ENCODE measurements at regions not wholly inside any gene's neighbourhood (a gene's known extent, or its start where the extent isn't known, plus 50 kb on each side); places are given as distances from the start of the nearest gene placed in this dataset.

GRCh38 chr11:80065086-80065485 lies 624.3 kb upstream of the TENM4 start:
- 91% methylated on average over 3 of the region's 3 CpGs for WGBS
- Histone ChIP-seq H3K4me2 (ENCODE audit: low read length, poor library complexity, severe bottlenecking) (no peak overlapping the region), H3K14ac (ENCODE audit: low read length in 2 of 2) (no peak overlapping the region)

DNA sequence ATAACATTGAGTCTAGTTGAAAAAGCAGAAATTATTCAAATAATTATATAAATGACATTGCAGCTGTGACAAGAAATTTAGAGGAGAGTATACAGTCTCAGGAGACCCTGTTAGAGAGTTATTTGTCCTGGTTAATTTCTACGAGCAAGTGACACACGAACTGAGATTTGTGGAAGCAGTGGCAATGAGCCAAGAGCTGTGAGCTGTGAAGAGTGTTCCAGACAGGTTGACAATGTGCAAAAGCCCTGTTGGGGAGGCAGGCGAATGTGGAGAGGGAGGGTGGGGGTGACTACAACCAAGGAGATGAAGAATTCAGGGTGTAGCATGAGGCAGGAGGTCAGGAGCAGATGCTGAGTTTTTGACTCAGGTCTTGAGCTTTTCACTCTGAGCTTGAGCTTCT lies 620.2 kb upstream of the TENM4 start:
- Histone ChIP-seq H3K4me1 (ENCODE audit: control insufficient read depth, insufficient read depth, low read depth, low read length) (no peaks in the 10 kb centered on the region), H2BK15ac (ENCODE audit: low read depth, poor library complexity, severe bottlenecking) (no peak overlapping the region), H2BK12ac (ENCODE audit: low read length in 2 of 2) (no peak overlapping the region), H3K79me1 (replicated peaks; ENCODE audit: low read length, poor library complexity, severe bottlenecking) (no peaks in the 10 kb centered on the region), H3K27ac (ENCODE audit: low read length, poor library complexity, severe bottlenecking) (no peak overlapping the region), H3K4me3 (ENCODE audit: insufficient read depth in 1 of 2, low read depth in 1 of 2, low read length in 2 of 2) (no peak overlapping the region), H3K14ac (ENCODE audit: low read length in 2 of 2) (no peak overlapping the region), H2BK120ac (ENCODE audit: low read depth, low read length) (no peak overlapping the region), H3K27me3 (ENCODE audit: control insufficient read depth in 1 of 2, insufficient read depth in 1 of 2, low read length in 2 of 2) (no peaks in the 10 kb centered on the region), H3K18ac (ENCODE audit: low read depth in 1 of 2, low read length in 2 of 2) (no peak overlapping the region), H4K8ac (ENCODE audit: low read length) (no peak overlapping the region), H3K9ac (ENCODE audit: low read length) (no peak overlapping the region), H3K36me3 (ENCODE audit: control insufficient read depth in 1 of 2, insufficient read depth in 2 of 2, low read depth in 1 of 2, low read length in 2 of 2) (no peaks in the 10 kb centered on the region), H4K91ac (ENCODE audit: low read length) (no peak overlapping the region), H3K4ac (ENCODE audit: low read depth in 1 of 2, low read length in 2 of 2) (no peak overlapping the region), H3K9me3 (ENCODE audit: control insufficient read depth, low read length) (no peaks in the 10 kb centered on the region), H3K23ac (ENCODE audit: low read length in 2 of 2) (no peak overlapping the region), H2AFZ (ENCODE audit: low read depth, low read length) (no peak overlapping the region), H2BK5ac (ENCODE audit: low read depth, low read length, poor library complexity, severe bottlenecking) (no peak overlapping the region), H2AK5ac (ENCODE audit: low read length, severe bottlenecking) (no peak overlapping the region), H3K4me2 (ENCODE audit: low read length, poor library complexity, severe bottlenecking) (no peak overlapping the region)
- DNase-seq = no peak
- 67% methylated on average over 3 of the region's 3 CpGs for WGBS

More at GRCh38 chr11:80065086-80065485, 624.3 kb upstream of the TENM4 start:
- Histone ChIP-seq H2BK12ac (ENCODE audit: low read length in 2 of 2) (no peak overlapping the region), H3K9ac (ENCODE audit: low read length) (no peak overlapping the region), H3K79me1 (replicated peaks; ENCODE audit: low read length, poor library complexity, severe bottlenecking) (no peaks in the 10 kb centered on the region), H3K27ac (ENCODE audit: low read length, poor library complexity, severe bottlenecking) (no peak overlapping the region), H3K4me3 (ENCODE audit: insufficient read depth in 1 of 2, low read depth in 1 of 2, low read length in 2 of 2) (no peak overlapping the region), H2AFZ (ENCODE audit: low read depth, low read length) (no peak overlapping the region), H4K8ac (ENCODE audit: low read length) (no peak overlapping the region), H3K9me3 (ENCODE audit: control insufficient read depth, low read length) (no peaks in the 10 kb centered on the region), H3K27me3 (ENCODE audit: control insufficient read depth in 1 of 2, insufficient read depth in 1 of 2, low read length in 2 of 2) (no peaks in the 10 kb centered on the region), H3K4ac (ENCODE audit: low read depth in 1 of 2, low read length in 2 of 2) (no peak overlapping the region), H2BK120ac (ENCODE audit: low read depth, low read length) (no peak overlapping the region), H3K18ac (ENCODE audit: low read depth in 1 of 2, low read length in 2 of 2) (no peak overlapping the region), H3K23ac (ENCODE audit: low read length in 2 of 2) (no peak overlapping the region), H2AK5ac (ENCODE audit: low read length, severe bottlenecking) (no peak overlapping the region), H2BK5ac (ENCODE audit: low read depth, low read length, poor library complexity, severe bottlenecking) (no peak overlapping the region), H2BK15ac (ENCODE audit: low read depth, poor library complexity, severe bottlenecking) (no peak overlapping the region), H3K4me1 (ENCODE audit: control insufficient read depth, insufficient read depth, low read depth, low read length) (no peaks in the 10 kb centered on the region), H3K36me3 (ENCODE audit: control insufficient read depth in 1 of 2, insufficient read depth in 2 of 2, low read depth in 1 of 2, low read length in 2 of 2) (no peaks in the 10 kb centered on the region), H4K91ac (ENCODE audit: low read length) (no peak overlapping the region)
- DNase-seq = no peak

DNA sequence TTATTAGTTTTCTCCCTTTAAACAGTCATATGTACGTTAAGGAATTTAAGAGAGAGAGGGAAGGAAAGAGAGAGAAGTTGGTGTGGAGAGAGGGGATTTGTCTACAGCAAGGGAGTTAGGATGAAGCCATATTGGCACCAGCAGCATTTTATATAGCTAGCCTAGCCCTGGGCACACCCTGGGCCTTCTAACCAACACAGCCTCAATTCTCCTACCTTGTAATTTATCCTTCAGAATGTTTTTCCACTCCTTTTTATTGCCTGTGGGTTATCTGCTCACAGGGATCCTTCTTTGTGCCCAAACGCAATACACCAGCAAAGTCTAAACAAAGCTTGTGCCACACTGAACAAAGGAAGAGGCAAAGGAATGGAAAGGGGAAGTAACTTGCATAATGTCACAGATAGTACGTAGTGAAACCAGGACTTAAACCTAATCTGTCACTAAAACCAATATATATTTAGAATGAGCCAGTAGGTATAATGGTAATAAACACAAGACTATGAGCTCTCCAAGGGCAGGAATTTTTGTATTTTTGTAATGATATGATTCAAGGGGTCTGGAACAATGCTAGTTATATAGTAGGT lies 613.8 kb upstream of the TENM4 start:
- Histone ChIP-seq H3K4me2 (ENCODE audit: low read length, poor library complexity, severe bottlenecking) (no peak overlapping the region), H3K27ac (ENCODE audit: low read length, poor library complexity, severe bottlenecking) (no peak overlapping the region), H3K9ac (ENCODE audit: low read length) (no peak overlapping the region), H3K79me1 (replicated peaks; ENCODE audit: low read length, poor library complexity, severe bottlenecking) (no peaks in the 10 kb centered on the region), H2BK120ac (ENCODE audit: low read depth, low read length) (no peak overlapping the region), H3K9me3 (ENCODE audit: control insufficient read depth, low read length) (no peaks in the 10 kb centered on the region), H2AFZ (ENCODE audit: low read depth, low read length) (no peak overlapping the region), H3K14ac (ENCODE audit: low read length in 2 of 2) (no peak overlapping the region), H3K18ac (ENCODE audit: low read depth in 1 of 2, low read length in 2 of 2) (no peak overlapping the region), H3K4me3 (ENCODE audit: insufficient read depth in 1 of 2, low read depth in 1 of 2, low read length in 2 of 2) (no peak overlapping the region), H2BK5ac (ENCODE audit: low read depth, low read length, poor library complexity, severe bottlenecking) (no peak overlapping the region), H3K23ac (ENCODE audit: low read length in 2 of 2) (no peak overlapping the region), H2AK5ac (ENCODE audit: low read length, severe bottlenecking) (no peak overlapping the region), H2BK15ac (ENCODE audit: low read depth, poor library complexity, severe bottlenecking) (no peak overlapping the region), H4K8ac (ENCODE audit: low read length) (no peak overlapping the region), H3K36me3 (ENCODE audit: control insufficient read depth in 1 of 2, insufficient read depth in 2 of 2, low read depth in 1 of 2, low read length in 2 of 2) (no peaks in the 10 kb centered on the region), H3K27me3 (ENCODE audit: control insufficient read depth in 1 of 2, insufficient read depth in 1 of 2, low read length in 2 of 2) (no peaks in the 10 kb centered on the region), H2BK12ac (ENCODE audit: low read length in 2 of 2) (no peak overlapping the region), H4K91ac (ENCODE audit: low read length) (no peak overlapping the region), H3K4me1 (ENCODE audit: control insufficient read depth, insufficient read depth, low read depth, low read length) (no peaks in the 10 kb centered on the region), H3K4ac (ENCODE audit: low read depth in 1 of 2, low read length in 2 of 2) (no peak overlapping the region)
- 80% methylated on average over 1 of the region's 3 CpGs for WGBS
- no peak for DNase-seq

- H4K91ac ChIP-seq (ENCODE audit: low read length) = no peak overlapping the region
- no peak overlapping the region for H2AK5ac ChIP-seq (ENCODE audit: low read length, severe bottlenecking)
- DNase-seq = no peak
- no peaks in the 10 kb centered on the region for H3K9me3 ChIP-seq (ENCODE audit: control insufficient read depth, low read length)
- no peaks in the 10 kb centered on the region for H3K4me1 ChIP-seq (ENCODE audit: control insufficient read depth, insufficient read depth, low read depth, low read length)
- no peak overlapping the region for H2AFZ ChIP-seq (ENCODE audit: low read depth, low read length)
- H2BK12ac ChIP-seq (ENCODE audit: low read length in 2 of 2) = no peak overlapping the region
- no peak overlapping the region for H2BK5ac ChIP-seq (ENCODE audit: low read depth, low read length, poor library complexity, severe bottlenecking)
- no peak overlapping the region for H3K23ac ChIP-seq (ENCODE audit: low read length in 2 of 2)
- no peak overlapping the region for H3K4me3 ChIP-seq (ENCODE audit: insufficient read depth in 1 of 2, low read depth in 1 of 2, low read length in 2 of 2)
- H3K79me1 ChIP-seq (replicated peaks; ENCODE audit: low read length, poor library complexity, severe bottlenecking) = no peaks in the 10 kb centered on the region
- no peak overlapping the region for H2BK120ac ChIP-seq (ENCODE audit: low read depth, low read length)
- no peak overlapping the region for H3K4me2 ChIP-seq (ENCODE audit: low read length, poor library complexity, severe bottlenecking)
- no peaks in the 10 kb centered on the region for H3K27me3 ChIP-seq (ENCODE audit: control insufficient read depth in 1 of 2, insufficient read depth in 1 of 2, low read length in 2 of 2)
- no CpG with 5 or more reads among the region's 1 CpG for WGBS
- H3K18ac ChIP-seq (ENCODE audit: low read depth in 1 of 2, low read length in 2 of 2) = no peak overlapping the region
- H3K14ac ChIP-seq (ENCODE audit: low read length in 2 of 2) = no peak overlapping the region
- no peak overlapping the region for H2BK15ac ChIP-seq (ENCODE audit: low read depth, poor library complexity, severe bottlenecking)
- no peak overlapping the region for H3K4ac ChIP-seq (ENCODE audit: low read depth in 1 of 2, low read length in 2 of 2)
- H3K27ac ChIP-seq (ENCODE audit: low read length, poor library complexity, severe bottlenecking) = no peak overlapping the region
- H4K8ac ChIP-seq (ENCODE audit: low read length) = no peak overlapping the region
- no peak overlapping the region for H3K9ac ChIP-seq (ENCODE audit: low read length)
- H3K36me3 ChIP-seq (ENCODE audit: control insufficient read depth in 1 of 2, insufficient read depth in 2 of 2, low read depth in 1 of 2, low read length in 2 of 2) = no peaks in the 10 kb centered on the region
These were observed 607.7 kb upstream of the TENM4 start for GRCh38 chr11:80048513-80048912.
